Naive B cell (primary cell): ENCODE measurements at regions not wholly inside any gene's neighbourhood (a gene's known extent, or its start where the extent isn't known, plus 50 kb on each side); places are given as distances from the start of the nearest gene placed in this dataset.

Experiments used
- ATAC-seq, 2 donors: fragments of 150-1000 bp; cut with Tn5 transposase; 2 replicates each; pipeline ENCODE4 v1.10.0; 2021; ENCODE audit warnings: low read depth in 2 of 2, mild to moderate bottlenecking in 2 of 2, moderate library complexity in 2 of 2
- DNase-seq: peaks from one replicate; pipeline ENCODE4 v3.0.0; 2022
- H3K27ac Mint-ChIP-seq, 6 donors: one replicate each; pipeline ENCODE4 v1.8.0; 2020 to 2022; ENCODE audit warnings: mild to moderate bottlenecking in 6 of 6, mixed read lengths in 6 of 6, moderate library complexity in 5 of 6, inconsistent platforms in 2 of 6
- H3K27me3 Mint-ChIP-seq, 3 donors: one replicate each; pipeline ENCODE4 v1.8.0; 2021 to 2022; ENCODE audit warnings: mixed read lengths in 3 of 3, mild to moderate bottlenecking in 1 of 3
- H3K36me3 Mint-ChIP-seq, 2 donors: one replicate each; pipeline ENCODE4 v1.8.0; 2020 to 2022; ENCODE audit warnings: mixed read lengths in 2 of 2, inconsistent platforms in 1 of 2, mild to moderate bottlenecking in 1 of 2
- H3K4me1 Mint-ChIP-seq, 3 donors: one replicate each; pipeline ENCODE4 v1.8.0; 2020 to 2022; ENCODE audit warnings: mixed read lengths in 3 of 3, inconsistent platforms in 1 of 3, mild to moderate bottlenecking in 1 of 3, moderate library complexity in 1 of 3
- H3K4me3 Mint-ChIP-seq, 8 donors: one replicate each; pipeline ENCODE4 v1.8.0; 2020 to 2022; ENCODE audit warnings: mild to moderate bottlenecking in 8 of 8, mixed read lengths in 8 of 8, moderate library complexity in 8 of 8, inconsistent platforms in 2 of 8
- H3K9me3 Mint-ChIP-seq, 7 donors: one replicate each; pipeline ENCODE4 v1.8.0; 2020 to 2022; ENCODE audit warnings: mixed read lengths in 7 of 7, mild to moderate bottlenecking in 5 of 7, inconsistent platforms in 2 of 7, moderate library complexity in 1 of 7

DNA sequence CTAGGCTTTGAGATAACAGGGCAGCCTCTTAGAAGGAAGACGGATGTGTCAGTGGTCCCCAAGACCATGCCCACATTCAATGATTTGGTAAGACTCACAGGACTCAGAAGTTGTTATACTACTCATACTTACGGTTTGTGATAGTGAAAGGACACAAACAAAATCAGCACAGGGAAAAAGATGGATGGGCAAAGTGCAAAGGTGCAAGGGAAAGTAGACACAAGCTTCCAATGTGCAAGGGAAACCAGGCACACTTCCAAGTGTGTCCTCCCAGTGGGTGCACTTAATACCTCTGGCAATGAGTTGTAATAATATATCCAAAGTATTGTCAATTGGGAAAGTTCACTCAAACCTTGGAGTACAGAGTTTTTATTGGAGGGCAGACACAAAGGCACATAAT lies 53.8 kb upstream of the VCX start:
- Mint-ChIP-seq H3K4me1 (no peaks in the 10 kb centered on the region), H3K4me3 (no peak overlapping the region), H3K27ac (no peak overlapping the region), H3K36me3 (no peaks in the 10 kb centered on the region), H3K9me3 (peaks cover 0 to 21% (median 8%) of the 10 kb centered on the region in 7 donors), H3K27me3 (peaks cover 0 to 5% (median 0%) of the 10 kb centered on the region in 3 donors)
- DNase-seq, result no peak
- no peak for ATAC-seq

GRCh38 chrX:7788334-7788733 lies 54.6 kb upstream of the VCX start:
- H3K27ac Mint-ChIP-seq, result no peak overlapping the region
- DNase-seq (no peak), ATAC-seq (no peak)
- H3K9me3 Mint-ChIP-seq, result peaks cover 3 to 26% (median 8%) of the 10 kb centered on the region in 7 donors
- H3K36me3 Mint-ChIP-seq, result no peaks in the 10 kb centered on the region
- H3K27me3 Mint-ChIP-seq, result peaks cover 0 to 5% (median 0%) of the 10 kb centered on the region in 3 donors
- H3K4me3 Mint-ChIP-seq, result no peak overlapping the region
- no peaks in the 10 kb centered on the region for H3K4me1 Mint-ChIP-seq

DNA sequence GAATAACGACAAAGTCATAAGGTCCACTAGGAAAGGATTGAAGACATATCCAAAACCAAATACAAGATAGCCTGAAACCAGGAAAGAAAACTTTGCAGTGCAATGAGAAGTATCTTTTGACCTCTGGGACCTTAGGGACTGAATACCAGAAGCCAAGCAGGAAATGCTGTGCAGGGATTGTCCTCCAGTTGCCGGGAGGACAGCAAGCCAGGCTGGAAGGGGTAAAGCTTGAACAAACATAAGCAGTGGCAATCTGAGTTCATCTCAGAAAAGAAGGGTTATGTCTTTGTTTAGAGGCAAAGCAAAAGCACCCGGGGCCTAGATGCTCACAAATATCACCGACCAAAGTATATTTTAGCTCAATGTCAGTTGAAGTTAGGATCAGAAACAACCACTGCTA lies 55.3 kb upstream of the VCX start:
- ATAC-seq, result no peak
- peaks cover 0 to 5% (median 0%) of the 10 kb centered on the region in 3 donors for H3K27me3 Mint-ChIP-seq
- no peaks in the 10 kb centered on the region for H3K4me1 Mint-ChIP-seq
- no peak overlapping the region for H3K4me3 Mint-ChIP-seq
- peaks cover 3 to 26% (median 8%) of the 10 kb centered on the region in 7 donors for H3K9me3 Mint-ChIP-seq
- H3K27ac Mint-ChIP-seq, result no peak overlapping the region
- no peaks in the 10 kb centered on the region for H3K36me3 Mint-ChIP-seq
- DNase-seq, result no peak

DNA sequence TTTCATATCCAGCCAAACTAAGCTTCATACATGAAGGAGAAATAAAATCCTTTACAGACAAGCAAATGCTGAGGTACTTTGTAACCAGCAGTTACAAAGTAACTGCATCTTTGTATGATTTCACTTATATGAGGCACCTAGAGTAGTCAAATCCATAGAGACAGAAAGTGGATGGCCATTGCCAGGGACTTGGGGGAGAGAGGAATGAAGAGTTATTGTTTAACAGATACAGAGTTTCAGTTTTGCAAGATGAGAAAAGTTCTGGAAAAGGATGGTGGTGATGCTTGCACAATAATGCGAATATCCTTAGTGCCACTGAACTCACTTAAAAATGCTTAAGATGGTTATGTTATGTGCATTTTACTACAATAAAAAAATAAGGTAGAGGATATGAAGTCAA lies 58.4 kb upstream of the VCX start:
- H3K4me1 Mint-ChIP-seq, result no peaks in the 10 kb centered on the region
- ATAC-seq (no peak), DNase-seq (no peak)
- H3K36me3 Mint-ChIP-seq, result no peaks in the 10 kb centered on the region
- H3K27me3 Mint-ChIP-seq, result peaks cover 0 to 5% (median 0%) of the 10 kb centered on the region in 3 donors
- H3K9me3 Mint-ChIP-seq, result peaks cover 0 to 23% (median 2%) of the 10 kb centered on the region in 7 donors
- H3K4me3 Mint-ChIP-seq, result no peak overlapping the region
- H3K27ac Mint-ChIP-seq, result no peak overlapping the region

GRCh38 chrX:7779644-7780043 lies 63.3 kb upstream of the VCX start:
- no peak overlapping the region for H3K27ac Mint-ChIP-seq
- H3K4me3 Mint-ChIP-seq, result no peak overlapping the region
- H3K4me1 Mint-ChIP-seq, result no peaks in the 10 kb centered on the region

DNA sequence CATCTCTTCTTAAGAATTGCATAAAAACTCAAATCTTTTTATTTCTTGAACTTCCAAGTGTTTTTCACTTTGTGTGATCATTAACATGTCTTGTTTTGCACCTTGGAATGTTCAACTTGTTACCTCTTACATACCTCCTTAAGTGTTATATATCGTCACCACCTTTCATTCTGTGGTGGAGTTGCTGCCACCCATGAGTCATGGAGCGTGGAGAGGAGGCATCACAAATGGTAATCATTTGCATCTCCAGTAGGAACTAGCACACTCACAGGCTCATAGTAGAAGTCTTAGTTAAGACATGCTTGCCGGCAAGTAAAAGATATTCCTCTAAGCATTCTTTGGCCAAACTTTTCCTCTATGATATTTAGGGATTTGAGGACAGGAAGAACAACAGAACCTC lies 67.0 kb upstream of the VCX start:
- ATAC-seq, result no peak
- H3K36me3 Mint-ChIP-seq, result no peaks in the 10 kb centered on the region

More at GRCh38 chrX:7779644-7780043, 63.3 kb upstream of the VCX start:
- ATAC-seq, result no peak
- Mint-ChIP-seq H3K27me3 (no peaks in the 10 kb centered on the region), H3K9me3 (peaks cover 0 to 27% (median 6%) of the 10 kb centered on the region in 7 donors), H3K36me3 (no peaks in the 10 kb centered on the region)
- DNase-seq, result no peak

DNA sequence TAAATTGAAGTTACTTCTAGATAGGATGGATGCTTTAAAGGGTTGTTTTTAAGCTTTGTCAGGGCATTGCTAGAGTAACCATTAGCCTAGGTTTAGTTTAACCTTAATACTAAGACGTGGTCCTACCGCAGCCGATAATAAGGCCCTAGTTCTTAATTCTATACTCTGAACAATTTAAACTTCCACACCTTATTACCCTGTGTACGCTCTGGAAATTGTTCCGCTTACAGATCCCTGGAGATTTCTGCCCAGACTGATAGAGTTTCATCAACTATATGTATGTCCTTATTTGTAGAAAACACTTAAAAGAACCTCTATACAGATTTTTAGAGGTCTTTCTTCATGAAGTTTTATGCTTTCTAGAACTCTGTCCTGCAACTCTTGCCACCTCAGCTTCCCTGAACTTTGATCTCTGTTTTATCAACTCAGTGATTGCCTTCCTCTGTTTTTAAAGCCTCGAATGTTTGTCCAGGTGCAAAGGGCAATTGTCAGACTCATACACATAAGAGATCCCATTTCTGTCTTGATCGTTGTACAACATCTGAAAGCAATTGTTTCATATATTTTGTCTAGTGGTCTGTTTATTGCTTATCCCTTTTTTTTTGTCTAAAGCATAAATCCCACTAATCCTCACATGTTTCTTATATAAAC lies 71.1 kb upstream of the VCX start:
- ATAC-seq, result no peak
- peaks cover 0 to 35% (median 9%) of the 10 kb centered on the region in 7 donors for H3K9me3 Mint-ChIP-seq
- no peak overlapping the region for H3K27ac Mint-ChIP-seq
- no peak overlapping the region for H3K4me3 Mint-ChIP-seq
- no peaks in the 10 kb centered on the region for H3K4me1 Mint-ChIP-seq
- H3K27me3 Mint-ChIP-seq, result no peaks in the 10 kb centered on the region
- no peaks in the 10 kb centered on the region for H3K36me3 Mint-ChIP-seq
- no peak for DNase-seq

More for the DNA sequence above, 67.0 kb upstream of the VCX start:
- no peaks in the 10 kb centered on the region for H3K4me1 Mint-ChIP-seq
- H3K9me3 Mint-ChIP-seq, result peaks cover 0 to 12% (median 4%) of the 10 kb centered on the region in 7 donors
- no peak overlapping the region for H3K27ac Mint-ChIP-seq
- no peak overlapping the region for H3K4me3 Mint-ChIP-seq
- no peaks in the 10 kb centered on the region for H3K27me3 Mint-ChIP-seq
- DNase-seq, result no peak

DNA sequence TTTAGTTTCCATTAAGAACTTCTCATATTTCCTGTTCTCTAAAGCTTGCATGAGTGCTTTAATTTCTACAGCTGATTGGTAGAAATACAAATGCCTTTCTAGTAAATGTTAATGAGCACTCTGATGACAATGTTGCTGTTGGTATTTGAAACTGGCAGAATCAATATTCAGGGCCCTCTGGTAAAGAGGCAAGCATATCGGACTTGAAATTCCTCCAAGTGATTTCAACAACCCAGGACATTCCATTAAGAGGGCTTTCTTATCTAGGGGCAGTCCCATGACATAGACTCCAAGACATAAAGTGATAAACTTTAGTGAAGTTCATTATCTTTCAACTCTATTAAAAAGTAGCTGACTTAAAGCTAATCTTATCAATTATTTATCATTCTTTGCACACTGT lies 83.1 kb upstream of the VCX start:
- no peak overlapping the region for H3K27ac Mint-ChIP-seq
- H3K27me3 Mint-ChIP-seq, result peaks cover 0 to 8% (median 0%) of the 10 kb centered on the region in 3 donors
- no peak for DNase-seq
- no peaks in the 10 kb centered on the region for H3K36me3 Mint-ChIP-seq
- no peak overlapping the region for H3K4me3 Mint-ChIP-seq
- no peaks in the 10 kb centered on the region for H3K4me1 Mint-ChIP-seq
- H3K9me3 Mint-ChIP-seq, result peaks cover 0 to 10% (median 5%) of the 10 kb centered on the region in 7 donors
- no peak for ATAC-seq

DNA sequence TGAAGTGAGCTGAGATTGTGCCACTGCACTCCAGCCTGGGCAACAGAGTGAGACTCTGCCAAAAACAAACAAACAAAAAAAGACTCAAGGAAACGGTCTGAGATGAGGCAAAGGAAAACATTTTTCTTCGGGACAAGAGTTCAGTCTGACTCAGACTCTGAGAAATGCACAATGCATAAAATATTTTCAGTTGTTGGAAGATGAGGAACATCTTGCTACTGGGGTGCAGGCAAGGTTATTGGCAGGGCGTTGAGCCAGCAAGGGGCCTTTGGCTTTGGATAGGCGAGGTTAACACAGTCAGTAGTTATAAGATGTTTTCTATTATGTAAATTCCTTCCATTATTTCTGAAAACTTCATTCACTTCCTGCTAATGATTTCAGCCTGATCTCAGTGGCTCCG lies 96.1 kb upstream of the VCX start:
- ATAC-seq, result no peak
- Mint-ChIP-seq H3K4me1 (no peaks in the 10 kb centered on the region), H3K27me3 (no peaks in the 10 kb centered on the region), H3K4me3 (no peak overlapping the region), H3K9me3 (peaks cover 0 to 2% (median 0%) of the 10 kb centered on the region in 7 donors), H3K36me3 (no peaks in the 10 kb centered on the region), H3K27ac (no peak overlapping the region)
- DNase-seq, result no peak

- no peaks in the 10 kb centered on the region for H3K4me1 Mint-ChIP-seq
- no peaks in the 10 kb centered on the region for H3K36me3 Mint-ChIP-seq
- no peaks in the 10 kb centered on the region for H3K27me3 Mint-ChIP-seq
- no peak overlapping the region for H3K27ac Mint-ChIP-seq
- H3K4me3 Mint-ChIP-seq, result no peak overlapping the region
- H3K9me3 Mint-ChIP-seq, result peaks cover 0 to 8% (median 0%) of the 10 kb centered on the region in 7 donors
- ATAC-seq, result no peak
- no peak for DNase-seq
Measured at GRCh38 chrX:7730071-7730470, 112.9 kb upstream of the VCX start.

DNA sequence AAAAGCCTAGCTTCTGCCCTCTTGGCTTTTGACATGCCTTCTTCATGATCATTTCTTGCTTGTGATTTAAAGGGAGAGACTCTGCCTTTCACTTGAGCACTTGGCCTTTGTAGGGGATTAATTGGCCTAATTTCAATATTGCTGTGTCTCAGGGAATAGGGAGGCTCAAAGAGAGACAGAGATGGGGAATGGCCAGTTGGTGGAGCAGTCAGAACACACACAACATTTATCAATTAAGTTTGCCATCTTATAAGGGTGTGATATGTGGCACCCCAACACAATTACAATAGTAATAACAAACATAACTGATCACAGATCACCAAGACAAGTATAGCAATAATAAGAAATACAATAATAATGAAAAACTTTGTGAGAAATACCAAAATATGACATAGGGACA lies 122.5 kb upstream of the VCX start:
- no peak for ATAC-seq
- Mint-ChIP-seq H3K27ac (no peak overlapping the region), H3K27me3 (no peaks in the 10 kb centered on the region), H3K4me3 (no peak overlapping the region), H3K4me1 (no peaks in the 10 kb centered on the region), H3K36me3 (no peaks in the 10 kb centered on the region), H3K9me3 (peaks cover 0 to 3% (median 1%) of the 10 kb centered on the region in 7 donors)
- no peak for DNase-seq

DNA sequence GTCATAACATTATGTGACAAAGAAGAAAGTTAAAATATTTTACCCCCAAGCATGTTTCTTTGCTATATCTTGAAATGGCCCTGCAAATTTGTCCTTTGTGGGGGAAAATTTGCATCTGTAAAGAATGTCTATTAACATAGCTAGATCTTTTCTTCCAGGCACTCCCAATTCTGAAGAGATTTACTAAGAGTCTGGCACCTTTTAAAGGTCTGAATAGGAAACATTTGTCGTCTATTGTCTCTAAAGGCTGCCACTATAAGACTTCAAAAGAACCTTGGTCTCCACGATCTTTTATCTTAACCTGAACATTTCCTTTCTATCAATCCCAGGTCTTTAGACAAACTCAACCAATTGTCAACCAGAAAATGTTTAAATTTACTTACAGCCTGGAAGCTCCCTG lies 128.6 kb upstream of the VCX start:
- ATAC-seq (no peak), DNase-seq (no peak)
- H3K9me3 Mint-ChIP-seq, result peaks cover 0 to 6% (median 0%) of the 10 kb centered on the region in 7 donors
- H3K27ac Mint-ChIP-seq, result no peak overlapping the region
- no peaks in the 10 kb centered on the region for H3K36me3 Mint-ChIP-seq
- H3K27me3 Mint-ChIP-seq, result no peaks in the 10 kb centered on the region
- H3K4me3 Mint-ChIP-seq, result no peak overlapping the region
- no peaks in the 10 kb centered on the region for H3K4me1 Mint-ChIP-seq

DNA sequence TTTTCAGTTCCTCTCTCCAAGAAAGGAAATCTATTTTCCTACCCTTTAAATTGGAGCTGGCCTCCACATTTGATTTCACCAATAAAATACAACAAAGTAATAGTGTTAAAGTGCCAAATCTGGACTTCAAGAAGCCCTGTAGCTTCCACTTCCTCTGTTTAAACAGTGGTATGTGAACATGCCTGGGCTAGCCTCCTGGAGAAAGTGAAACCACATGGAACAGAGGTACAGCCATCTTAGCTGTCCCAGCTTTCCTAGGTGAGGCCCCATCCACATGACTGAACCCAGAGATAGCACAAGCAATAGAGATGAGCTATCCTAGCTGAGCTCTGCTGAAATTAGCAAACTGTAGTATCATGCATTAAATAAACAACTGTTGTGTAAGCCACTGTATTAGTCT lies 131.8 kb upstream of the VCX start:
- Mint-ChIP-seq H3K9me3 (peaks cover 0 to 4% (median 0%) of the 10 kb centered on the region in 7 donors), H3K4me1 (no peaks in the 10 kb centered on the region), H3K27me3 (no peaks in the 10 kb centered on the region), H3K36me3 (no peaks in the 10 kb centered on the region), H3K27ac (no peak overlapping the region), H3K4me3 (no peak overlapping the region)
- DNase-seq, result no peak
- ATAC-seq, result no peak

DNA sequence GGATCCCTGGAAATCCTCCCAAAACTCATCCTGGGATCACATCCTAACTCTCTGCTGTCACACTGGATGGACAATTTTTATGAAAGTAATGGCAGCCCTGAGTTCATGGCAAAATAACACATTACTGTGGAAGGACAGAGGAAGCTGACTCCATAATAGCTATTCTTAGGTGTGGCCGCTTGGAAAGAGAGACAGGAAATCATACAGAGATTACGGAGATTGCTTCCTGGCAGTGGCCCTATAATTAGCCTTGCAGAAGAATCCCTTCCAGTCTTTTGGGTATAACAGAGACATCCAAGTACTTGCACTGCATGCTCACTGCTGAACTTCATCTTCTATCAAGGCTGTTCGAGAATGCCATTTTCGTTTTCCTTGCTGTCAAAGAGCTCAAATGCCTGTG lies 133.1 kb upstream of the VCX start:
- Mint-ChIP-seq H3K9me3 (peaks cover 0 to 4% (median 0%) of the 10 kb centered on the region in 7 donors), H3K27ac (no peak overlapping the region), H3K4me1 (no peaks in the 10 kb centered on the region), H3K36me3 (no peaks in the 10 kb centered on the region), H3K27me3 (no peaks in the 10 kb centered on the region), H3K4me3 (no peak overlapping the region)
- no peak for ATAC-seq
- no peak for DNase-seq

- no peak for DNase-seq
- no peak for ATAC-seq
- H3K36me3 Mint-ChIP-seq, result no peaks in the 10 kb centered on the region
- no peak overlapping the region for H3K4me3 Mint-ChIP-seq
- H3K27ac Mint-ChIP-seq, result no peak overlapping the region
- peaks cover 0 to 11% (median 3%) of the 10 kb centered on the region in 7 donors for H3K9me3 Mint-ChIP-seq
- H3K4me1 Mint-ChIP-seq, result no peaks in the 10 kb centered on the region
- H3K27me3 Mint-ChIP-seq, result no peaks in the 10 kb centered on the region
Measured at GRCh38 chrX:7706032-7706431, 136.9 kb upstream of the VCX start.
